ENCODE measurements at regions not wholly inside any gene's neighbourhood (a gene's known extent, or its start where the extent isn't known, plus 50 kb on each side); places are given as distances from the start of the nearest gene placed in this dataset.

DNA sequence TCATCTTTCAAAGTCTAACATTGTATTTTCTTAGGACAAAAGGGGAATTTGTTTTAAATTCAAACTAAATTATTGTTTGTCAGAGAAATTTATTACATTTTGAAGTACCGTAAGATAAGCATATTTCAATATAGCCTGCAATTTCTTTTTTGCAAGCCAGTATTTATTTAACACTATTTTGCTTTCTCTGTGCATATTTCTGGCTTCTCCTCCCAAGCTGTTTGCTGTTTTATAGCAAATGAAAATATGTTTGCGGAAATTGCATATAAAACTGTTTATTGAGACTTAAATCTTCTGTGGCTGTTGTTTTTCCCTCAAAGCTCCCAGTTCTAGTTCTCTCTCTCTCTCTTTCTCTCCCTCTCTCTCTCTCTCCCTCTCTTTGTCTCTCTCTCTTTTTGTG is 866.8 kb downstream of the FAM181B start:
- no peak for TF ChIP-seq YY1 (IDR thresholded peaks at IDR 0.05; ENCODE audit: insufficient read depth, insufficient read length)
- TF ChIP-seq ZNF274 (IDR thresholded peaks at IDR 0.05; ENCODE audit: low read depth, low read length): no peak
- no peak for TF ChIP-seq SUZ12 (IDR thresholded peaks at IDR 0.05; ENCODE audit: extremely low read depth, insufficient read depth, insufficient read length)
